Umbilical cord (tissue), 1 donor: ENCODE measurements at regions not wholly inside any gene's neighbourhood (a gene's known extent, or its start where the extent isn't known, plus 50 kb on each side); places are given as distances from the start of the nearest gene placed in this dataset.
A peak's percentile ranks its signal among the peaks of the same experiment; 100 is the strongest.
"Not testable (repeated sequence)": the region's sequence is repeated elsewhere in the genome, so short reads cannot be mapped to it uniquely, and the experiment has no call there.

Experiments
- DNase-seq: peaks from one replicate; pipeline ENCODE4 v3.0.0-alpha.2; 2015; ENCODE audit warnings: low spot score

DNA sequence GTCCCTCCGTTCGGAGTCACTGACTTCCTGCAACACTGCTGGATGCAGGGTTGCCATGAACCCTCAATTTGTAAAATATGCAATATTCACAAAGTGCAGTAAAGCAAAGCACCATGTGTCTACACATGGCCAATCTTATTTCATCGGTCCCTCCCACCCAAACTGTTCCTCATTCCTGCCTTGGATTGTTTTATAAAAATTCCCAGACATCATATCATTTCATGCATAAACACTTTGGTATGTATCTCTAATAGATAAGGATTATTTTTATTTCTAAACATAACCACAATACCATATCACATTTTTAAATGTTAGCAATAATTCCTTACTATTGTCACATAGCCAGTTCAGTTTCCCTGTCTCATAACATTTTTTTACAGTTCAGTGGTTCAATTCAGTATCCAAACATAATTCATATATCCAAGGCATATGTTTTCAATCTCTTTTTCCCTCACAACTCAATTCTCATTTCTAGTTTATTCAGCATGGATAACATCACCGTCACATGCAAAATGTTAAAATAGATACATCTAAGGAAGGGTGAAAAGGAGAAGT is 82.0 kb upstream of the PCAT7 start:
- DNase-seq: no peak

GRCh38 chr9:94478755-94479730 is 75.8 kb upstream of the PCAT7 start:
- DNase-seq: no peak

- no peak for DNase-seq
These were observed 75.1 kb upstream of the PCAT7 start for GRCh38 chr9:94479757-94480156.

GRCh38 chr9:94480205-94480604 is 74.7 kb upstream of the PCAT7 start:
- no peak for DNase-seq

- DNase-seq: no peak
These were observed 72.8 kb upstream of the PCAT7 start for GRCh38 chr9:94482110-94482509.

DNA sequence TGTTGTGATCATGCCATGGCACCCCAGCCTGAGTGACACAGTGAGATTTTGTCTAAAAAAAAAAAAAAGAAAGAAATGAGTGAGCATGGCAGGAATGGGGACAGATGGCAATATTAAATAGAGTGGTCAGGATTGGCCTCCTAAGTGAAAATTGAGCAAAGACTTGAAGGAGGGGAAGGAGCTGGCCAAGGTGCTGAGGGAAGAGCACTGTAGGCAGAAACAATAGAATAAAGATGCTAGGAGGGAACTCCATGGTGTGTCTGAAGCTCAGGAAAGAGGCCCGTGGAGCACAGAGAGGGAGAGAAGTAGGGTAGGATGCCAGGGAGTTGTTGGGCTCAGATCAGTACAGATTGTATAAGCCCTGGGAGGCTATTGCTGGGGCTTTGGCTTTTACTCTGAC is 64.4 kb upstream of the PCAT7 start:
- peak; percentile 7 for DNase-seq

- not testable (repeated sequence) for DNase-seq
These were observed 62.8 kb upstream of the PCAT7 start for GRCh38 chr9:94492125-94492524.

DNA sequence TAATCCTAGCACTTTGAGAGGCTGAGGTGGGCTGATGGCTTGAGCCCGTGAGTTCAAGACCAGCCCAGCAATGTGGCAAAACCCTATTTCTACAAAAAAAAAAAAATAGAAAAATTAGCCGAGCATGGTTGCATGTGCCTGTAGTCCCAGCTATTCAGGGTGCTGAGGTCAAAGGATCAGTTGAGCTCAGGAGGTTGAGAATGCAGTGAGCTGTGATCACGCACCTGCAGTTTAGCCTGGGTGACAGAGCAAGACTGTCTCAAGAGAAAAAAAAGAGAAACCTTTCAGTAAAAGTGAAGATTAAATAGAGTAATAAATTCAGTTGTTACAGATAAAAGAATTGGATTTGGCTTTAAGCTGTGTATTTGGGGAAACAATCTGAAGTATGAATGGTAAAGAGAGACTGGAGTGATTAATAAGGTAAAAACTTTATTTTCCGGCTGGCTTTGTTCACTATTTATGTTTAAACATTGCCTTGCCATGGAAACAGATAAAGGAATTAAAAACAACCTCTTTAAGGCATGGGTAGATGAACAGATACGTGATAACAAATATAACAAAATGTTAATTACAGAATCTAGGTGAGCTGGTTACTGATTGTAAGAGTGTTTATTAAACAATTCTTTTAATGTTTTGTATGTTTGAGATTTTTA is 56.0 kb upstream of the PCAT7 start:
- DNase-seq: no peak

DNA sequence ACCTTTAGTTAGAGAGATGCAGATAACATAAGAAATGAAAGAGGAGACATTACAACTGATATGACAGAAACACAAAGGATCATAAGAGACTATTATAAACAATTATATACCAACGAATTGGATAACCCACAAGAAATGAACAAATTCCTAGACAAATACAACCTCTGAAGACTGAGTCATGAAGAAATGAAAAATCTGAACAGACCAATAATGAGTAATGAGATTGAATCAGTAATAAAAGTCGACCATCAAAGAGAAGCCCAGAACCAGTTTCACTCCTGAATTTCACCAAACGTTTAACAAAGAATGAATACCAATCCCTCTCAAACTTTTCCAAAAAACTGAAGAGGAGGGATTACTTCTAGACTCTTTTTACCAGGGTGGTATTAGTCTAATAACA is 50.5 kb upstream of the PCAT7 start:
- no peak for DNase-seq
